B cell (primary cell): ENCODE measurements at regions not wholly inside any gene's neighbourhood (a gene's known extent, or its start where the extent isn't known, plus 50 kb on each side); places are given as distances from the start of the nearest gene placed in this dataset.

Experiments
- CTCF ChIP-seq: fragments of 200-600 bp; IDR thresholded peaks from one replicate; pipeline ENCODE4 v1.8.0; 2022; ENCODE audit warnings: antibody characterized with exemption, mild to moderate bottlenecking
- EZH2 ChIP-seq: IDR thresholded peaks from 2 replicates; pipeline ENCODE4 v1.6.1; 2012; ENCODE audit warnings: borderline replicate concordance, low read depth, mild to moderate bottlenecking, moderate library complexity, low read length; ENCODE audit not compliant: insufficient read depth, poor library complexity, severe bottlenecking

- TF ChIP-seq CTCF: no peak
- no peak for TF ChIP-seq EZH2
Observed at GRCh38 chr1:245087723-245088122, 67.1 kb upstream of the KIF26B start.
